DND-41 (cell line): ENCODE measurements at regions not wholly inside any gene's neighbourhood (a gene's known extent, or its start where the extent isn't known, plus 50 kb on each side); places are given as distances from the start of the nearest gene placed in this dataset.

Experiments
- EZH2 ChIP-seq: IDR thresholded peaks from 3 replicates; pipeline ENCODE4 v1.6.1; 2012; ENCODE audit warnings: borderline replicate concordance, low read depth, mild to moderate bottlenecking, moderate library complexity, low read length, inconsistent platforms; ENCODE audit not compliant: severe bottlenecking
- TF ChIP-seq, protein P1 (sequence below): IDR thresholded peaks from 2 replicates; pipeline ENCODE4 v1.5.1; 2012; ENCODE audit warnings: borderline replicate concordance, low read length, moderate library complexity, mild to moderate bottlenecking; ENCODE audit not compliant: poor library complexity, severe bottlenecking; ENCODE audit errors: extremely low read depth

GRCh38 chr1:36735436-36735835 is 252.7 kb upstream of the CSF3R start:
- TF ChIP-seq, protein P1, sequence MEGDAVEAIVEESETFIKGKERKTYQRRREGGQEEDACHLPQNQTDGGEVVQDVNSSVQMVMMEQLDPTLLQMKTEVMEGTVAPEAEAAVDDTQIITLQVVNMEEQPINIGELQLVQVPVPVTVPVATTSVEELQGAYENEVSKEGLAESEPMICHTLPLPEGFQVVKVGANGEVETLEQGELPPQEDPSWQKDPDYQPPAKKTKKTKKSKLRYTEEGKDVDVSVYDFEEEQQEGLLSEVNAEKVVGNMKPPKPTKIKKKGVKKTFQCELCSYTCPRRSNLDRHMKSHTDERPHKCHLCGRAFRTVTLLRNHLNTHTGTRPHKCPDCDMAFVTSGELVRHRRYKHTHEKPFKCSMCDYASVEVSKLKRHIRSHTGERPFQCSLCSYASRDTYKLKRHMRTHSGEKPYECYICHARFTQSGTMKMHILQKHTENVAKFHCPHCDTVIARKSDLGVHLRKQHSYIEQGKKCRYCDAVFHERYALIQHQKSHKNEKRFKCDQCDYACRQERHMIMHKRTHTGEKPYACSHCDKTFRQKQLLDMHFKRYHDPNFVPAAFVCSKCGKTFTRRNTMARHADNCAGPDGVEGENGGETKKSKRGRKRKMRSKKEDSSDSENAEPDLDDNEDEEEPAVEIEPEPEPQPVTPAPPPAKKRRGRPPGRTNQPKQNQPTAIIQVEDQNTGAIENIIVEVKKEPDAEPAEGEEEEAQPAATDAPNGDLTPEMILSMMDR: no peak
- no peak for TF ChIP-seq EZH2
